ENCODE measurements at regions not wholly inside any gene's neighbourhood (a gene's known extent, or its start where the extent isn't known, plus 50 kb on each side); places are given as distances from the start of the nearest gene placed in this dataset.

GRCh38 chr15:39211108-39211979 lies 369.5 kb upstream of the THBS1 start:
- TF ChIP-seq, protein P1, sequence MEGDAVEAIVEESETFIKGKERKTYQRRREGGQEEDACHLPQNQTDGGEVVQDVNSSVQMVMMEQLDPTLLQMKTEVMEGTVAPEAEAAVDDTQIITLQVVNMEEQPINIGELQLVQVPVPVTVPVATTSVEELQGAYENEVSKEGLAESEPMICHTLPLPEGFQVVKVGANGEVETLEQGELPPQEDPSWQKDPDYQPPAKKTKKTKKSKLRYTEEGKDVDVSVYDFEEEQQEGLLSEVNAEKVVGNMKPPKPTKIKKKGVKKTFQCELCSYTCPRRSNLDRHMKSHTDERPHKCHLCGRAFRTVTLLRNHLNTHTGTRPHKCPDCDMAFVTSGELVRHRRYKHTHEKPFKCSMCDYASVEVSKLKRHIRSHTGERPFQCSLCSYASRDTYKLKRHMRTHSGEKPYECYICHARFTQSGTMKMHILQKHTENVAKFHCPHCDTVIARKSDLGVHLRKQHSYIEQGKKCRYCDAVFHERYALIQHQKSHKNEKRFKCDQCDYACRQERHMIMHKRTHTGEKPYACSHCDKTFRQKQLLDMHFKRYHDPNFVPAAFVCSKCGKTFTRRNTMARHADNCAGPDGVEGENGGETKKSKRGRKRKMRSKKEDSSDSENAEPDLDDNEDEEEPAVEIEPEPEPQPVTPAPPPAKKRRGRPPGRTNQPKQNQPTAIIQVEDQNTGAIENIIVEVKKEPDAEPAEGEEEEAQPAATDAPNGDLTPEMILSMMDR (IDR thresholded peaks at IDR 0.05) = no peak
- no peak for TF ChIP-seq ETV6 (CRISPR knock-in tag; IDR thresholded peaks at IDR 0.05)
- no peak for TF ChIP-seq USF2 (CRISPR knock-in tag; IDR thresholded peaks at IDR 0.05)
